HEK293 (cell line): ENCODE measurements at regions not wholly inside any gene's neighbourhood (a gene's known extent, or its start where the extent isn't known, plus 50 kb on each side); places are given as distances from the start of the nearest gene placed in this dataset.

Experiments used
- CTCF ChIA-PET: fragments of 350-600 bp; formaldehyde crosslinking; extraction: SDS; loops from one replicate; lab custom pipeline; 2021; ENCODE audit warnings: antibody characterized with exemption; lab: Yijun Ruan, JAX
- POLR2A ChIA-PET: fragments of 300-600 bp; formaldehyde crosslinking; extraction: SDS; loops from one replicate; lab custom pipeline; 2020; ENCODE audit warnings: antibody characterized with exemption, inconsistent platforms; lab: Yijun Ruan, JAX
- H3K27ac ChIP-seq: fragments of 200-500 bp; sonication (Bioruptor generic); 2 replicates; pipeline ENCODE4 v1.5.1; 2014; ENCODE audit warnings: low read depth, low read length, control low read depth, inconsistent platforms; ENCODE audit errors: extremely low read depth
- H3K36me3 ChIP-seq, 2 experiments: fragments of 200-500 bp in 1 of 2; sonication (Bioruptor generic) in 1 of 2; 1 replicate in 1 of 2; 2 replicates in 1 of 2; pipeline ENCODE4 v1.5.1; 2014 to 2017; ENCODE audit warnings: inconsistent platforms in 2 of 2, low read length in 2 of 2; ENCODE audit not compliant: control insufficient read depth in 2 of 2, insufficient read depth in 1 of 2
- H3K4me1 ChIP-seq: fragments of 200-500 bp; sonication (Bioruptor generic); 2 replicates; pipeline ENCODE4 v1.5.1; 2014; ENCODE audit warnings: mild to moderate bottlenecking, low read length, inconsistent platforms; ENCODE audit not compliant: control insufficient read depth, insufficient read depth
- H3K4me3 ChIP-seq: 2 replicates; pipeline ENCODE4 v1.5.1; 2011; ENCODE audit warnings: low read depth, mild to moderate bottlenecking, control low read depth, low read length, moderate library complexity
- H3K9me3 ChIP-seq: fragments of 200-500 bp; sonication (Bioruptor generic); 2 replicates; pipeline ENCODE4 v1.5.1; 2014; ENCODE audit warnings: low read depth, low read length, inconsistent platforms; ENCODE audit not compliant: control insufficient read depth, insufficient read depth
- IKZF3 ChIP-seq: fragments of 450-650 bp; IDR thresholded peaks from 2 replicates; pipeline ENCODE4 v1.5.0; 2018; ENCODE audit warnings: missing biosample characterization, mild to moderate bottlenecking, missing genetic modification characterization, moderate library complexity
- KLF16 ChIP-seq: fragments of 450-650 bp; formaldehyde crosslinking; IDR thresholded peaks from 2 replicates; pipeline ENCODE4 v1.5.1; 2017; ENCODE audit warnings: missing biosample characterization, missing genetic modification characterization
- KLF8 ChIP-seq: fragments of 450-650 bp; formaldehyde crosslinking; IDR thresholded peaks from 2 replicates; pipeline ENCODE4 v1.5.1; 2016; ENCODE audit warnings: missing biosample characterization, missing genetic modification characterization
- SP3 ChIP-seq: fragments of 450-650 bp; formaldehyde crosslinking; IDR thresholded peaks from 2 replicates; pipeline ENCODE4 v1.5.1; 2016; ENCODE audit warnings: missing biosample characterization, missing genetic modification characterization
- SP7 ChIP-seq: fragments of 450-650 bp; formaldehyde crosslinking; IDR thresholded peaks from 2 replicates; pipeline ENCODE4 v1.5.1; 2016; ENCODE audit warnings: missing biosample characterization, missing genetic modification characterization
- ZBTB17 ChIP-seq: fragments of 450-650 bp; formaldehyde crosslinking; IDR thresholded peaks from 2 replicates; pipeline ENCODE4 v1.5.1; 2016; ENCODE audit warnings: missing biosample characterization, missing genetic modification characterization
- ZBTB48 ChIP-seq: fragments of 450-650 bp; formaldehyde crosslinking; IDR thresholded peaks from 2 replicates; pipeline ENCODE4 v1.5.1; 2016; ENCODE audit warnings: missing biosample characterization, missing genetic modification characterization
- ZIC2 ChIP-seq: fragments of 450-650 bp; formaldehyde crosslinking; IDR thresholded peaks from 2 replicates; pipeline ENCODE4 v1.5.1; 2016; ENCODE audit warnings: missing biosample characterization, missing genetic modification characterization
- ZNF10 ChIP-seq: fragments of 450-650 bp; formaldehyde crosslinking; IDR thresholded peaks from 2 replicates; pipeline ENCODE4 v1.5.1; 2017; ENCODE audit warnings: missing biosample characterization, missing genetic modification characterization
- ZNF114 ChIP-seq: fragments of 450-650 bp; formaldehyde crosslinking; IDR thresholded peaks from 2 replicates; pipeline ENCODE4 v1.5.0; 2017; ENCODE audit warnings: missing biosample characterization, missing genetic modification characterization
- ZNF202 ChIP-seq: fragments of 450-650 bp; formaldehyde crosslinking; IDR thresholded peaks from 2 replicates; pipeline ENCODE4 v1.5.1; 2016; ENCODE audit warnings: missing biosample characterization, missing genetic modification characterization, borderline replicate concordance
- ZNF223 ChIP-seq: fragments of 450-650 bp; formaldehyde crosslinking; IDR thresholded peaks from 2 replicates; pipeline ENCODE4 v1.5.1; 2016; ENCODE audit warnings: missing biosample characterization, missing genetic modification characterization
- ZNF239 ChIP-seq: fragments of 450-650 bp; formaldehyde crosslinking; IDR thresholded peaks from 2 replicates; pipeline ENCODE4 v1.5.1; 2016; ENCODE audit warnings: missing biosample characterization, missing genetic modification characterization
- ZNF335 ChIP-seq: fragments of 450-650 bp; formaldehyde crosslinking; conservative IDR thresholded peaks from 2 replicates; pipeline ENCODE4 v1.5.1; 2016; ENCODE audit warnings: missing biosample characterization, missing genetic modification characterization
- ZNF585B ChIP-seq: fragments of 450-650 bp; formaldehyde crosslinking; IDR thresholded peaks from 2 replicates; pipeline ENCODE4 v1.5.1; 2016; ENCODE audit warnings: missing biosample characterization, missing genetic modification characterization
- ZNF629 ChIP-seq: fragments of 450-650 bp; formaldehyde crosslinking; IDR thresholded peaks from 2 replicates; pipeline ENCODE4 v1.5.1; 2017; ENCODE audit warnings: missing biosample characterization, missing genetic modification characterization
- TF ChIP-seq, protein P1 (sequence below): fragments of 450-650 bp; formaldehyde crosslinking; IDR thresholded peaks from 2 replicates; pipeline ENCODE4 v1.5.1; 2016; ENCODE audit warnings: missing biosample characterization, missing genetic modification characterization
- TF ChIP-seq, protein P2 (sequence below): IDR thresholded peaks from 2 replicates; pipeline ENCODE4 v1.6.1; 2011; ENCODE audit warnings: mild to moderate bottlenecking, low read depth, low read length, borderline replicate concordance
- TF ChIP-seq, protein P3 (sequence below): fragments of 450-650 bp; formaldehyde crosslinking; IDR thresholded peaks from 2 replicates; pipeline ENCODE4 v1.5.1; 2017; ENCODE audit warnings: missing biosample characterization, missing genetic modification characterization
- TF ChIP-seq, protein P4 (sequence below): fragments of 450-650 bp; formaldehyde crosslinking; IDR thresholded peaks from 2 replicates; pipeline ENCODE4 v1.5.1; 2017; ENCODE audit warnings: missing biosample characterization, missing genetic modification characterization

DNA sequence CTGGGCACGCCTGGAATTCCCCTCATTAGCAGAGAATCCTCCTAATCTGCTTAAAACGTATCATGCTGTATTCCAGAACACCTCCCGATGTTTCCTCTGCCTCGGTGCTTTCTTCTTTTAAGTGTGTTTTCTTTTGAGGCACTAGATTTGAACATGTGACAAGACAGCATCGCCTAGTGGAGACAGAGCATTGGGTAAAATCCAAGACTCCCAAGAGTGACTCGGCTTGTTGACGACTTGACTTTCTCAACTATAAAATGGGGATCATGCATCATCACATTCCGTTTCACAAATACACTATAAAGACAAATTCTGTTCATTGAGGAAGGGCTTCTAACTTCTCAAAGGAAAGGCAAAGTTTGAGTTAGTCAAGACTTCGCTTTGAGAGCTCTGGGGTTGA lies 105.6 kb upstream of the RNF32 start:
- CTCF ChIA-PET: no interaction called here
- no peak overlapping the region for H3K4me3 ChIP-seq
- no peaks in the 10 kb centered on the region for H3K9me3 ChIP-seq
- no peaks in the 10 kb centered on the region for H3K4me1 ChIP-seq
- TF ChIP-seq IKZF3 (tag by site-specific recombination) (no peak), ZNF335 (no peak), ZBTB48 (tag by site-specific recombination) (no peak), ZNF629 (tag by site-specific recombination) (no peak), ZNF202 (no peak)
- POLR2A ChIA-PET: no interaction called here
- no peak overlapping the region for H3K27ac ChIP-seq
- H3K36me3 ChIP-seq: no peaks in the 10 kb centered on the region

DNA sequence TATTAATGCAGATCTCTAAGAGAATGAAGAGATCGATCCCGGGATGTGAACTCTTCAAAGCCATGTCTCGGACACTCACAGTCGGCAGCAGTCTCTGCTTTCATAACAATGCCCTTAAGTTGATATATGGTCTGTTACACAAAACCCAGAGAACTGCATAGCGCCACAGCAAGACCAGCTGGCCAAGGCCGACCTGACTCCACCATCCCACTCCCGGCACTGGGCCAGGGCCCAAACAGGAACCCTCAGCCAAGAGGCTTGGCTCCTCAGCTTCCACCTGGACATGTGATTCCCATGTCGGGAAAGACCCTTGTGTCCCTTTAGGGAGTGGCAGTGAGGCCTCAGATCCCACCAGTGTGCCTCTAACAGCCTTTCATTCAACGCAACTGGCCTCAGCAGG lies 106.6 kb upstream of the RNF32 start:
- Histone ChIP-seq H3K27ac (no peak overlapping the region), H3K4me3 (no peak overlapping the region), H3K36me3 (no peaks in the 10 kb centered on the region), H3K4me1 (no peaks in the 10 kb centered on the region), H3K9me3 (no peaks in the 10 kb centered on the region)
- TF ChIP-seq, protein P1, sequence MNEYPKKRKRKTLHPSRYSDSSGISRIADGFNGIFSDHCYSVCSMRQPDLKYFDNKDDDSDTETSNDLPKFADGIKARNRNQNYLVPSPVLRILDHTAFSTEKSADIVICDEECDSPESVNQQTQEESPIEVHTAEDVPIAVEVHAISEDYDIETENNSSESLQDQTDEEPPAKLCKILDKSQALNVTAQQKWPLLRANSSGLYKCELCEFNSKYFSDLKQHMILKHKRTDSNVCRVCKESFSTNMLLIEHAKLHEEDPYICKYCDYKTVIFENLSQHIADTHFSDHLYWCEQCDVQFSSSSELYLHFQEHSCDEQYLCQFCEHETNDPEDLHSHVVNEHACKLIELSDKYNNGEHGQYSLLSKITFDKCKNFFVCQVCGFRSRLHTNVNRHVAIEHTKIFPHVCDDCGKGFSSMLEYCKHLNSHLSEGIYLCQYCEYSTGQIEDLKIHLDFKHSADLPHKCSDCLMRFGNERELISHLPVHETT (tag by site-specific recombination): no peak
- TF ChIP-seq ZNF239 (tag by site-specific recombination) (no peak), KLF16 (tag by site-specific recombination) (no peak), ZBTB17 (tag by site-specific recombination) (no peak), ZNF585B (tag by site-specific recombination) (no peak), ZNF10 (tag by site-specific recombination) (no peak), KLF8 (tag by site-specific recombination) (no peak), ZIC2 (tag by site-specific recombination) (no peak), ZNF114 (tag by site-specific recombination) (no peak), SP7 (tag by site-specific recombination) (no peak), ZNF629 (tag by site-specific recombination) (no peak), SP3 (tag by site-specific recombination) (no peak), ZNF223 (tag by site-specific recombination) (no peak)
- TF ChIP-seq, protein P2, sequence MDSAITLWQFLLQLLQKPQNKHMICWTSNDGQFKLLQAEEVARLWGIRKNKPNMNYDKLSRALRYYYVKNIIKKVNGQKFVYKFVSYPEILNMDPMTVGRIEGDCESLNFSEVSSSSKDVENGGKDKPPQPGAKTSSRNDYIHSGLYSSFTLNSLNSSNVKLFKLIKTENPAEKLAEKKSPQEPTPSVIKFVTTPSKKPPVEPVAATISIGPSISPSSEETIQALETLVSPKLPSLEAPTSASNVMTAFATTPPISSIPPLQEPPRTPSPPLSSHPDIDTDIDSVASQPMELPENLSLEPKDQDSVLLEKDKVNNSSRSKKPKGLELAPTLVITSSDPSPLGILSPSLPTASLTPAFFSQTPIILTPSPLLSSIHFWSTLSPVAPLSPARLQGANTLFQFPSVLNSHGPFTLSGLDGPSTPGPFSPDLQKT: no peak
- TF ChIP-seq, protein P3, sequence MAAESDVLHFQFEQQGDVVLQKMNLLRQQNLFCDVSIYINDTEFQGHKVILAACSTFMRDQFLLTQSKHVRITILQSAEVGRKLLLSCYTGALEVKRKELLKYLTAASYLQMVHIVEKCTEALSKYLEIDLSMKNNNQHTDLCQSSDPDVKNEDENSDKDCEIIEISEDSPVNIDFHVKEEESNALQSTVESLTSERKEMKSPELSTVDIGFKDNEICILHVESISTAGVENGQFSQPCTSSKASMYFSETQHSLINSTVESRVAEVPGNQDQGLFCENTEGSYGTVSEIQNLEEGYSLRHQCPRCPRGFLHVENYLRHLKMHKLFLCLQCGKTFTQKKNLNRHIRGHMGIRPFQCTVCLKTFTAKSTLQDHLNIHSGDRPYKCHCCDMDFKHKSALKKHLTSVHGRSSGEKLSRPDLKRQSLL (tag by site-specific recombination): no peak
- TF ChIP-seq, protein P4, sequence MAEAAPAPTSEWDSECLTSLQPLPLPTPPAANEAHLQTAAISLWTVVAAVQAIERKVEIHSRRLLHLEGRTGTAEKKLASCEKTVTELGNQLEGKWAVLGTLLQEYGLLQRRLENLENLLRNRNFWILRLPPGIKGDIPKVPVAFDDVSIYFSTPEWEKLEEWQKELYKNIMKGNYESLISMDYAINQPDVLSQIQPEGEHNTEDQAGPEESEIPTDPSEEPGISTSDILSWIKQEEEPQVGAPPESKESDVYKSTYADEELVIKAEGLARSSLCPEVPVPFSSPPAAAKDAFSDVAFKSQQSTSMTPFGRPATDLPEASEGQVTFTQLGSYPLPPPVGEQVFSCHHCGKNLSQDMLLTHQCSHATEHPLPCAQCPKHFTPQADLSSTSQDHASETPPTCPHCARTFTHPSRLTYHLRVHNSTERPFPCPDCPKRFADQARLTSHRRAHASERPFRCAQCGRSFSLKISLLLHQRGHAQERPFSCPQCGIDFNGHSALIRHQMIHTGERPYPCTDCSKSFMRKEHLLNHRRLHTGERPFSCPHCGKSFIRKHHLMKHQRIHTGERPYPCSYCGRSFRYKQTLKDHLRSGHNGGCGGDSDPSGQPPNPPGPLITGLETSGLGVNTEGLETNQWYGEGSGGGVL: no peak
- POLR2A ChIA-PET: no interaction called here
- CTCF ChIA-PET: no interaction called here
